Lower leg skin (tissue), 3 donors: ENCODE measurements at regions not wholly inside any gene's neighbourhood (a gene's known extent, or its start where the extent isn't known, plus 50 kb on each side); places are given as distances from the start of the nearest gene placed in this dataset.

ENCODE experiments used
- POLR2A ChIP-seq, 2 donors: fragments of 450-650 bp; IDR thresholded peaks; one replicate each; pipeline ENCODE4 v1.6.1; 2016 to 2017; ENCODE audit warnings: antibody characterized with exemption in 2 of 2, mild to moderate bottlenecking in 1 of 2, moderate library complexity in 1 of 2
- TF ChIP-seq, protein P1 (sequence below), 3 donors: fragments of 450-650 bp; IDR thresholded peaks; one replicate each; pipeline ENCODE4 v1.5.1; 2016; ENCODE audit warnings: antibody characterized with exemption in 3 of 3, mild to moderate bottlenecking in 3 of 3, moderate library complexity in 2 of 3

DNA sequence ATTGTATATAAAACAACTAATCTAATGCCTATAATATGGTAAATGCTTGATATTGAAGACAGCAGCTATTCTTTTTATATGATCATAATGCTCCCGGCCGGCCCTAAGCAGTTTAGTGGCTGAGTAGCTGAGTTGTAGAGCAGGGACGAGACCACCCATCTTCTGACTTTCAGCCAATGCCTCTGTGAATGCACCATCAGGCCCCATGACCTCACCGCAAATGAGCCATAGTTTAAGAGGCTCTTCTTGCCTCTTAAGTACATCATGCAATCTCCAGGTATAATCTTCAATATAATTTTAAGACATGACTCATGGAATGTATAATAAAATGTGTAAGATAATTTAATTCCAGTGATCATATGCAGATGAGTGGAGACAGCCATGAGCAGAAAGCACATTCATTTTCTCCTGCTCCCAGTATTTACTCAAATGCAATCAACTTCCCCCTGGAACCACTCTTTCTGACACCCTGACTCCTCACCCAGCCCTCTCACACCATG lies 78.9 kb upstream of the SNX9 start:
- TF ChIP-seq, protein P1, sequence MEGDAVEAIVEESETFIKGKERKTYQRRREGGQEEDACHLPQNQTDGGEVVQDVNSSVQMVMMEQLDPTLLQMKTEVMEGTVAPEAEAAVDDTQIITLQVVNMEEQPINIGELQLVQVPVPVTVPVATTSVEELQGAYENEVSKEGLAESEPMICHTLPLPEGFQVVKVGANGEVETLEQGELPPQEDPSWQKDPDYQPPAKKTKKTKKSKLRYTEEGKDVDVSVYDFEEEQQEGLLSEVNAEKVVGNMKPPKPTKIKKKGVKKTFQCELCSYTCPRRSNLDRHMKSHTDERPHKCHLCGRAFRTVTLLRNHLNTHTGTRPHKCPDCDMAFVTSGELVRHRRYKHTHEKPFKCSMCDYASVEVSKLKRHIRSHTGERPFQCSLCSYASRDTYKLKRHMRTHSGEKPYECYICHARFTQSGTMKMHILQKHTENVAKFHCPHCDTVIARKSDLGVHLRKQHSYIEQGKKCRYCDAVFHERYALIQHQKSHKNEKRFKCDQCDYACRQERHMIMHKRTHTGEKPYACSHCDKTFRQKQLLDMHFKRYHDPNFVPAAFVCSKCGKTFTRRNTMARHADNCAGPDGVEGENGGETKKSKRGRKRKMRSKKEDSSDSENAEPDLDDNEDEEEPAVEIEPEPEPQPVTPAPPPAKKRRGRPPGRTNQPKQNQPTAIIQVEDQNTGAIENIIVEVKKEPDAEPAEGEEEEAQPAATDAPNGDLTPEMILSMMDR (IDR thresholded peaks at IDR 0.05), result no peak
- no peak for TF ChIP-seq POLR2A (IDR thresholded peaks at IDR 0.05)
